Breast epithelium (tissue), 4 donors: ENCODE measurements at regions not wholly inside any gene's neighbourhood (a gene's known extent, or its start where the extent isn't known, plus 50 kb on each side); places are given as distances from the start of the nearest gene placed in this dataset.

Experiments
- DNase-seq, 2 donors: peaks; one replicate each; pipeline ENCODE4 v3.0.0-alpha.2; 2019; ENCODE audit warnings: low spot score in 2 of 2
- H3K27ac ChIP-seq, 2 donors: fragments of 200-600 bp; sonication (generic) in 1 of 2; one replicate each; pipeline ENCODE4 v1.5.1; 2016 to 2019; ENCODE audit warnings: mild to moderate bottlenecking in 1 of 2
- H3K27me3 ChIP-seq, 2 donors: fragments of 200-600 bp; sonication (generic) in 1 of 2; one replicate each; pipeline versions ENCODE4 v1.5.1 to v1.6.0; 2017 to 2019; ENCODE audit warnings: control low read depth in 1 of 2, mild to moderate bottlenecking in 1 of 2
- H3K36me3 ChIP-seq: fragments of 200-600 bp; one replicate; pipeline ENCODE4 v1.5.1; 2019
- H3K4me1 ChIP-seq, 2 donors: fragments of 200-600 bp; sonication (generic); one replicate each; pipeline ENCODE4 v1.5.1; 2016 to 2019; ENCODE audit warnings: control low read depth in 1 of 2
- H3K4me3 ChIP-seq, 3 donors: fragments of 200-600 bp; sonication (generic); 1 replicate in 2 of 3; 2 replicates in 1 of 3; pipeline ENCODE4 v1.5.1; 2016 to 2019; ENCODE audit warnings: mild to moderate bottlenecking in 3 of 3, moderate library complexity in 2 of 3
- H3K9me3 ChIP-seq, 2 donors: fragments of 200-600 bp; sonication (generic) in 1 of 2; one replicate each; pipeline ENCODE4 v1.5.1; 2016 to 2019; ENCODE audit warnings: control low read depth in 1 of 2
- CTCF ChIP-seq, 3 donors: fragments of 450-650 bp; IDR thresholded peaks; one replicate each; pipeline ENCODE4 v1.5.1; 2016 to 2017; ENCODE audit warnings: antibody characterized with exemption in 3 of 3, mild to moderate bottlenecking in 3 of 3, moderate library complexity in 3 of 3
- POLR2A ChIP-seq: fragments of 450-650 bp; IDR thresholded peaks from one replicate; pipeline ENCODE4 v1.6.1; 2016; ENCODE audit warnings: antibody characterized with exemption, mild to moderate bottlenecking, moderate library complexity
- POLR2AphosphoS5 ChIP-seq, 3 donors: sonication (generic); formaldehyde crosslinking; IDR thresholded peaks; one replicate each; pipeline ENCODE4 v1.6.1; 2017; ENCODE audit warnings: antibody characterized with exemption in 3 of 3
- intact Hi-C: fragments of 100-400 bp; cut with DNase I; formaldehyde crosslinking; loops from one replicate; pipeline ENCODE4 v1.15.1; 2023; ENCODE audit warnings: low total_unique reads

GRCh38 chr15:25932696-25933095 is 69.6 kb upstream of the ATP10A start:
- H3K27ac ChIP-seq, result no peak overlapping the region
- H3K36me3 ChIP-seq, result no peaks in the 10 kb centered on the region
- no peak for TF ChIP-seq POLR2AphosphoS5 (IDR thresholded peaks at IDR 0.05)
- TF ChIP-seq POLR2A, result no peak
- TF ChIP-seq CTCF (IDR thresholded peaks at IDR 0.05), result no peak
- H3K4me3 ChIP-seq, result no peak overlapping the region
- intact Hi-C loops, result no loop called here
- no peaks in the 10 kb centered on the region for H3K9me3 ChIP-seq
- H3K4me1 ChIP-seq, result no peaks in the 10 kb centered on the region
- no peaks in the 10 kb centered on the region for H3K27me3 ChIP-seq
- DNase-seq, result no peak

- H3K27ac ChIP-seq, result no peak overlapping the region
- no peaks in the 10 kb centered on the region for H3K27me3 ChIP-seq
- H3K4me3 ChIP-seq, result no peak overlapping the region
- no peak for DNase-seq
- no peak for TF ChIP-seq POLR2A
- TF ChIP-seq CTCF (IDR thresholded peaks at IDR 0.05), result no peak
- no peak for TF ChIP-seq POLR2AphosphoS5 (IDR thresholded peaks at IDR 0.05)
- intact Hi-C loops, result no loop called here
- no peaks in the 10 kb centered on the region for H3K9me3 ChIP-seq
- H3K36me3 ChIP-seq, result no peaks in the 10 kb centered on the region
- no peaks in the 10 kb centered on the region for H3K4me1 ChIP-seq
These were observed 68.7 kb upstream of the ATP10A start for GRCh38 chr15:25931851-25932250.

GRCh38 chr15:25930931-25931330 is 67.8 kb upstream of the ATP10A start:
- Histone ChIP-seq H3K9me3 (no peaks in the 10 kb centered on the region), H3K4me3 (no peak overlapping the region), H3K27ac (no peak overlapping the region), H3K4me1 (no peaks in the 10 kb centered on the region), H3K36me3 (no peaks in the 10 kb centered on the region), H3K27me3 (no peaks in the 10 kb centered on the region)
- TF ChIP-seq POLR2AphosphoS5 (IDR thresholded peaks at IDR 0.05) (no peak), CTCF (IDR thresholded peaks at IDR 0.05) (no peak), POLR2A (no peak)
- no peak for DNase-seq
- intact Hi-C loops, result no loop called here
